ENCODE measurements at regions not wholly inside any gene's neighbourhood (a gene's known extent, or its start where the extent isn't known, plus 50 kb on each side); places are given as distances from the start of the nearest gene placed in this dataset.

GRCh38 chrX:45842926-45843315 lies 642.2 kb upstream of the DIPK2B start:
- Histone ChIP-seq H3K79me2 (ENCODE audit: control insufficient read depth, insufficient read depth, low read length) (no peaks in the 10 kb centered on the region), H3K4me2 (ENCODE audit: insufficient read depth, low read length) (no peak overlapping the region), H3K9me3 (replicated peaks; ENCODE audit: control insufficient read depth, insufficient read depth, low read length) (no peaks in the 10 kb centered on the region), H3K27me3 (ENCODE audit: control insufficient read depth in 2 of 2, insufficient read depth in 2 of 2, low read length in 2 of 2) (no peaks in the 10 kb centered on the region), H3K36me3 (ENCODE audit: control insufficient read depth in 2 of 2, extremely low read depth in 1 of 2, insufficient read depth in 2 of 2, low read length in 2 of 2) (no peaks in the 10 kb centered on the region), H2AFZ (ENCODE audit: low read depth, low read length) (no peak overlapping the region), H3K9me1 (replicated peaks; ENCODE audit: control insufficient read depth, extremely low read depth, insufficient read depth, low read length) (no peaks in the 10 kb centered on the region), H3K9ac (replicated peaks; ENCODE audit: extremely low read depth, insufficient read depth, low read length) (no peak overlapping the region), H4K20me1 (replicated peaks; ENCODE audit: control insufficient read depth, extremely low read depth, insufficient read depth, low read length) (no peaks in the 10 kb centered on the region), H3K27ac (ENCODE audit: insufficient read depth, low read depth, low read length) (no peak overlapping the region), H3K4me3 (replicated peaks in 1 of 3; ENCODE audit: insufficient read depth in 1 of 3, low read depth in 1 of 3, low read length in 3 of 3) (no peak overlapping the region), H3K4me1 (ENCODE audit: control insufficient read depth, extremely low read depth, insufficient read depth, low read length) (peaks cover 8% of the 10 kb centered on the region)
- DNase-seq (ENCODE audit: low read depth, low spot score) (peak; percentile 1), FAIRE-seq (no peak)
- BruUV-seq (replicated peaks): no TSS peak
- TF ChIP-seq MYC (IDR thresholded peaks at IDR 0.05; ENCODE audit: low read depth, low read length) (no peak), EZH2 (IDR thresholded peaks at IDR 0.05; ENCODE audit: borderline replicate concordance, low read depth, low read length, severe bottlenecking) (no peak)
- intact Hi-C loops (cut with micrococcal nuclease): loop anchor here (1.0 to 10.0 kb wide), 3 partner anchors 18 to 518 kb away; no protein-coding TSS in a partner anchor
- ChIA-PET POLR2A (no interaction called here), CTCF (interaction anchor here (1.0 to 2.8 kb wide), 2 partner anchors 18 to 533 kb away, joined by 3 to 17 read pairs; no protein-coding TSS in a partner anchor)
- dilution Hi-C loops (cut with MboI; ENCODE audit: extremely low pct_ligation_motif_present, low sequenced_read_pairs): no loop called here

- intact Hi-C loops (cut with micrococcal nuclease): loop anchor here (2.0 to 10.0 kb wide), 2 partner anchors 18 to 518 kb away; no protein-coding TSS in a partner anchor
- H3K9me3 ChIP-seq (replicated peaks; ENCODE audit: control insufficient read depth, insufficient read depth, low read length): no peaks in the 10 kb centered on the region
- peaks cover 8% of the 10 kb centered on the region for H3K4me1 ChIP-seq (ENCODE audit: control insufficient read depth, extremely low read depth, insufficient read depth, low read length)
- H2AFZ ChIP-seq (ENCODE audit: low read depth, low read length): no peak overlapping the region
- BruUV-seq (replicated peaks): no TSS peak
- no peaks in the 10 kb centered on the region for H3K27me3 ChIP-seq (ENCODE audit: control insufficient read depth in 2 of 2, insufficient read depth in 2 of 2, low read length in 2 of 2)
- H4K20me1 ChIP-seq (replicated peaks; ENCODE audit: control insufficient read depth, extremely low read depth, insufficient read depth, low read length): no peaks in the 10 kb centered on the region
- no peak overlapping the region for H3K9ac ChIP-seq (replicated peaks; ENCODE audit: extremely low read depth, insufficient read depth, low read length)
- DNase-seq (ENCODE audit: low read depth, low spot score) (peak; percentile 5), FAIRE-seq (no peak)
- H3K4me3 ChIP-seq (replicated peaks in 1 of 3; ENCODE audit: insufficient read depth in 1 of 3, low read depth in 1 of 3, low read length in 3 of 3): no peak overlapping the region
- H3K36me3 ChIP-seq (ENCODE audit: control insufficient read depth in 2 of 2, extremely low read depth in 1 of 2, insufficient read depth in 2 of 2, low read length in 2 of 2): no peaks in the 10 kb centered on the region
- no peaks in the 10 kb centered on the region for H3K79me2 ChIP-seq (ENCODE audit: control insufficient read depth, insufficient read depth, low read length)
- POLR2A ChIA-PET: no interaction called here
- H3K4me2 ChIP-seq (ENCODE audit: insufficient read depth, low read length): peak overlapping the region; percentile 22
- TF ChIP-seq MAX (IDR thresholded peaks at IDR 0.05; ENCODE audit: insufficient read depth, insufficient read length) (no peak), EZH2 (IDR thresholded peaks at IDR 0.05; ENCODE audit: borderline replicate concordance, low read depth, low read length, severe bottlenecking) (no peak), POLR2A (IDR thresholded peaks at IDR 0.05; ENCODE audit: low read depth, low read length) (no peak), JUN (IDR thresholded peaks at IDR 0.05; ENCODE audit: borderline replicate concordance, insufficient read depth, insufficient read length, low read depth) (no peak), CTCF (IDR thresholded peaks at IDR 0.05; ENCODE audit: extremely low read depth in 1 of 2, insufficient read depth in 1 of 2, low read depth in 1 of 2, low read length in 2 of 2) (no peak), MYC (IDR thresholded peaks at IDR 0.05; ENCODE audit: low read depth, low read length) (no peak), GATA2 (IDR thresholded peaks at IDR 0.05; ENCODE audit: insufficient read depth, insufficient read length, low read depth, low read length) (no peak), FOS (IDR thresholded peaks at IDR 0.05; ENCODE audit: borderline replicate concordance, insufficient read depth, low read length) (no peak), POLR2AphosphoS5 (IDR thresholded peaks at IDR 0.05; ENCODE audit: insufficient read depth, low read depth, low read length) (no peak)
- no peaks in the 10 kb centered on the region for H3K9me1 ChIP-seq (replicated peaks; ENCODE audit: control insufficient read depth, extremely low read depth, insufficient read depth, low read length)
- dilution Hi-C loops (cut with MboI; ENCODE audit: extremely low pct_ligation_motif_present, low sequenced_read_pairs): no loop called here
- no peak overlapping the region for H3K27ac ChIP-seq (ENCODE audit: insufficient read depth, low read depth, low read length)
- CTCF ChIA-PET: interaction anchor here (2.8 kb wide), 1 partner anchor 18 kb away, joined by 17 read pairs; no protein-coding TSS in a partner anchor
Observed at GRCh38 chrX:45842207-45842925, 641.7 kb upstream of the DIPK2B start.
